Keratinocyte (primary cell): ENCODE measurements at regions not wholly inside any gene's neighbourhood (a gene's known extent, or its start where the extent isn't known, plus 50 kb on each side); places are given as distances from the start of the nearest gene placed in this dataset.

Source experiments
- CTCF ChIP-seq, 3 experiments: IDR thresholded peaks in 1 of 3; conservative IDR thresholded peaks in 1 of 3; optimal IDR thresholded peaks in 1 of 3; 2 replicates in 2 of 3; 3 replicates in 1 of 3; pipeline versions ENCODE3 to v1.5.1; 2011; ENCODE audit warnings: low read length in 3 of 3, mild to moderate bottlenecking in 3 of 3, moderate library complexity in 2 of 3, control low read depth in 1 of 3, inconsistent platforms in 1 of 3; ENCODE audit not compliant: insufficient read depth in 2 of 3; ENCODE audit errors: extremely low read depth in 1 of 3
- EZH2 ChIP-seq: IDR thresholded peaks from one replicate; pipeline ENCODE4 v1.6.1; 2012; ENCODE audit warnings: inconsistent platforms, mild to moderate bottlenecking, low read length, moderate library complexity

GRCh38 chr5:12695651-12696050 lies 791.4 kb upstream of the CTNND2 start:
- TF ChIP-seq CTCF (optimal IDR thresholded peaks at IDR 0.05 in 1 of 3, IDR thresholded peaks at IDR 0.05 in 1 of 3, conservative IDR thresholded peaks at IDR 0.05 in 1 of 3; ENCODE audit: extremely low read depth in 1 of 3, insufficient read depth in 2 of 3, low read length in 3 of 3) (no peak), EZH2 (no peak)
